ENCODE measurements at regions not wholly inside any gene's neighbourhood (a gene's known extent, or its start where the extent isn't known, plus 50 kb on each side); places are given as distances from the start of the nearest gene placed in this dataset.

DNA sequence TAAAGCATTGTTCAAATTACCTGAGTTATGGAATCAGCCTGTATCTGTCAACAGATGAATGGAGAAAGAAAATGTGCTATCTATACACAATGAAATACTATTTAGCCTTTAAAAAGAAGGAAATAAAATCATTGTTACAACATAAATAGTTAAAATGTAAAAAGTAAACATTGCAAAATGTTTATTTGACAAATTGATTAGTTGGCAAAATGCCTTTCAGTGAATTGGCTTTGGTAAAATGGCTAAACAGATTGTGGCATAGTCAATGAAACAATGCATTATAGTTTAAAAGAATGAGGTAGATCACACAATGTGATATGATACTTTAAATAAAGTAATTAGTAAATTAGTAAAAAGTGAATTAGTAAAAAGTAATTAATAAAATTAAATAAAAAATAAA lies 204.8 kb upstream of the MAGI2 start:
- Histone ChIP-seq H3K4me1 (no peaks in the 10 kb centered on the region), H3K36me3 (no peaks in the 10 kb centered on the region), H3K27me3 (no peaks in the 10 kb centered on the region), H3K4me3 (no peak overlapping the region), H3K9me3 (no peaks in the 10 kb centered on the region), H3K27ac (no peak overlapping the region)
- intact Hi-C loops (cut with DNase I; ENCODE audit: low total_unique reads) = no loop called here
- no peak for DNase-seq
- TF ChIP-seq, protein P1, sequence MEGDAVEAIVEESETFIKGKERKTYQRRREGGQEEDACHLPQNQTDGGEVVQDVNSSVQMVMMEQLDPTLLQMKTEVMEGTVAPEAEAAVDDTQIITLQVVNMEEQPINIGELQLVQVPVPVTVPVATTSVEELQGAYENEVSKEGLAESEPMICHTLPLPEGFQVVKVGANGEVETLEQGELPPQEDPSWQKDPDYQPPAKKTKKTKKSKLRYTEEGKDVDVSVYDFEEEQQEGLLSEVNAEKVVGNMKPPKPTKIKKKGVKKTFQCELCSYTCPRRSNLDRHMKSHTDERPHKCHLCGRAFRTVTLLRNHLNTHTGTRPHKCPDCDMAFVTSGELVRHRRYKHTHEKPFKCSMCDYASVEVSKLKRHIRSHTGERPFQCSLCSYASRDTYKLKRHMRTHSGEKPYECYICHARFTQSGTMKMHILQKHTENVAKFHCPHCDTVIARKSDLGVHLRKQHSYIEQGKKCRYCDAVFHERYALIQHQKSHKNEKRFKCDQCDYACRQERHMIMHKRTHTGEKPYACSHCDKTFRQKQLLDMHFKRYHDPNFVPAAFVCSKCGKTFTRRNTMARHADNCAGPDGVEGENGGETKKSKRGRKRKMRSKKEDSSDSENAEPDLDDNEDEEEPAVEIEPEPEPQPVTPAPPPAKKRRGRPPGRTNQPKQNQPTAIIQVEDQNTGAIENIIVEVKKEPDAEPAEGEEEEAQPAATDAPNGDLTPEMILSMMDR (IDR thresholded peaks at IDR 0.05) = no peak
- TF ChIP-seq POLR2A (IDR thresholded peaks at IDR 0.05) = no peak

DNA sequence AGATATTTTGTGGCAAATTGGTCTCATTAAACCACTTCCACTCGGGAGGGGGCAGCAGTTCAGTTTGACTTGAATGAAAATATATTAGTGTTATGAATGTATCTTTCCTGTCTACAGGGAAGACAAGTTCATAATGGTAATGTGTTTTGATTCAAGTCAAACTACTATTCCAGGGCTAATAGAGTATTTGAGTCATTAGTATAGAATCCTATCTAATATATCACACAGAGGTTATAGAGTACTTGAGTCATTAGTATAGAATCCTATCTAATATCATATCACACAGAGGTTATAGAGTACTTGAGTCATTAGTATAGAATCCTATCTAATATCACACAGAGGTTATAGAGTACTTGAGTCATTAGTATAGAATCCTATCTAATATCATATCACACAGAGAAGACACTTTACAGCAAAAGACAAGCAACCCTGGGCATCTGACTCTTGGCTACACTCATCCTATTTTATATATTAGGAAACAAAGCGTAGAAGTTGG lies 199.7 kb upstream of the MAGI2 start:
- DNase-seq = no peak
- Histone ChIP-seq H3K27ac (no peak overlapping the region), H3K36me3 (no peaks in the 10 kb centered on the region), H3K9me3 (no peaks in the 10 kb centered on the region), H3K4me1 (no peaks in the 10 kb centered on the region), H3K27me3 (no peaks in the 10 kb centered on the region), H3K4me3 (no peak overlapping the region)
- TF ChIP-seq, protein P1 (IDR thresholded peaks at IDR 0.05) = no peak
- no peak for TF ChIP-seq POLR2A (IDR thresholded peaks at IDR 0.05)
- intact Hi-C loops (cut with DNase I; ENCODE audit: low total_unique reads) = no loop called here

DNA sequence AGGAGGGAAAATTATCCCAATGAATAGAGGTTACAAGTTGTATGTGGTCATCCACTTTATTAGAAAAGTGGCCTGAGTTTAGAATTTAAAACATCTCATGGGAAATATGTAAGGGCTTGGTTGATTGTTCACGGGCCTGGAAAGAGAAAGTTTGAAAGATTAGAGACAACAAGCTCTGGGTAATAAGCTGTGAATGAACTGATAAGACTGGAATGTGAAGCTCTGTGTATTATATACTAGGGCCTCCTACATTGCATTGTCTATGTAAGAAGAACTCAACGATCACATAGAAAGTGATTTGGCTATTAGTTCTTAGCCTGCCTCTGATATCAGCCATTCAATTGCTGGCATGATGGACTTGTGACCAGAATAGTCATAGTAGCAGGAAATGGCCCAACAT lies 199.2 kb upstream of the MAGI2 start:
- Histone ChIP-seq H3K27ac (no peak overlapping the region), H3K9me3 (no peaks in the 10 kb centered on the region), H3K27me3 (no peaks in the 10 kb centered on the region), H3K4me1 (no peaks in the 10 kb centered on the region), H3K4me3 (no peak overlapping the region), H3K36me3 (no peaks in the 10 kb centered on the region)
- intact Hi-C loops (cut with DNase I; ENCODE audit: low total_unique reads) = no loop called here
- DNase-seq = no peak
- no peak for TF ChIP-seq POLR2A (IDR thresholded peaks at IDR 0.05)
- TF ChIP-seq, protein P1 (IDR thresholded peaks at IDR 0.05) = no peak

DNA sequence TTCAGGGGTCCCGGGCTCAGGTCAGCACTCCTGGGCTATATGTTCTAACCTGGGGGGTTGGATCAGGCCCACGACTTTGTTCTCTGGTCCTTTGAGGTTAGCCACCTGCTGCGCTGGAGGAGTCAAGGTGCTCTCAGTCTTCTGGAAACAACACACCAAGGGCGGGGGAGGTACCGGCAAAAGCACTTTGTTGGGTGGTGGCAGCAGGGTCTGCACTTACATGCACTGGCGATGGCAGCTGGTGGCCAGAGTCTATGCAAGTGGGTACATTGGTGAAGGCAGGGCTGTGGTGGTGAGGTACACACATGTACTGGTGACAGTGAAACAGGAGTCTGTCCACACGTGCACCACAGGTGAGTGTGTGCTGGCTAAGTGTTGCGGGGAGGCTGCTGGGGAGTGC lies 194.2 kb upstream of the MAGI2 start:
- no peaks in the 10 kb centered on the region for H3K4me1 ChIP-seq
- no peak overlapping the region for H3K27ac ChIP-seq
- intact Hi-C loops (cut with DNase I; ENCODE audit: low total_unique reads) = no loop called here
- no peak for TF ChIP-seq POLR2A (IDR thresholded peaks at IDR 0.05)
- TF ChIP-seq, protein P1 (IDR thresholded peaks at IDR 0.05) = no peak
- H3K27me3 ChIP-seq = no peaks in the 10 kb centered on the region
- no peak for DNase-seq
- no peaks in the 10 kb centered on the region for H3K36me3 ChIP-seq
- H3K9me3 ChIP-seq = no peaks in the 10 kb centered on the region
- H3K4me3 ChIP-seq = no peak overlapping the region

DNA sequence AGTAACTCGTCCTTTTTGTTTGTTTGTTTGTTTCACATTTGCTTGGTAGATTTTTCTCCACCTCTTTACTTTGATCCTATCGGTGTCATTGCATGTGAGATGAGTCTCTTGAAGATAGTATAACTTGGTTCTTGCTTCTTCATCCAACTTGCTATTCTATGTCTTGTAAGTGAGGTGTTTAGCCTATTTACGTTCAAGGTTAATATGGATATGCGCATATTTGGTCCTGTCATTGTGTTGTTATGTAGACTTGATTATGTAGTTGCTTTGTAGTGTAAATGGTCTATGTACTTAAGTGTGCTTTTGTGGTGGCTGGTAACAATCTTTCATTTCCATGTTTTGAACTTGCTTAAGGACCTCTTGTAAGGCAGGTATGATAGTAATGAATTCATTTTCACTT lies 192.8 kb upstream of the MAGI2 start:
- intact Hi-C loops (cut with DNase I; ENCODE audit: low total_unique reads) = no loop called here
- no peak for DNase-seq
- no peaks in the 10 kb centered on the region for H3K36me3 ChIP-seq

More for the DNA sequence above, 192.8 kb upstream of the MAGI2 start:
- Histone ChIP-seq H3K27me3 (no peaks in the 10 kb centered on the region), H3K9me3 (no peaks in the 10 kb centered on the region), H3K4me1 (no peaks in the 10 kb centered on the region), H3K27ac (no peak overlapping the region), H3K4me3 (no peak overlapping the region)
- TF ChIP-seq POLR2A (IDR thresholded peaks at IDR 0.05) = no peak
- TF ChIP-seq, protein P1 (IDR thresholded peaks at IDR 0.05) = no peak

Data from uterus (tissue), 3 donors.